GM19035 (cell line): ENCODE measurements at regions not wholly inside any gene's neighbourhood (a gene's known extent, or its start where the extent isn't known, plus 50 kb on each side); places are given as distances from the start of the nearest gene placed in this dataset.

Experiments used
- ATAC-seq: cut with Tn5 transposase; IDR thresholded peaks from one replicate; pipeline ENCODE4 v1.9.1; 2021; ENCODE audit not compliant: unreplicated experiment

DNA sequence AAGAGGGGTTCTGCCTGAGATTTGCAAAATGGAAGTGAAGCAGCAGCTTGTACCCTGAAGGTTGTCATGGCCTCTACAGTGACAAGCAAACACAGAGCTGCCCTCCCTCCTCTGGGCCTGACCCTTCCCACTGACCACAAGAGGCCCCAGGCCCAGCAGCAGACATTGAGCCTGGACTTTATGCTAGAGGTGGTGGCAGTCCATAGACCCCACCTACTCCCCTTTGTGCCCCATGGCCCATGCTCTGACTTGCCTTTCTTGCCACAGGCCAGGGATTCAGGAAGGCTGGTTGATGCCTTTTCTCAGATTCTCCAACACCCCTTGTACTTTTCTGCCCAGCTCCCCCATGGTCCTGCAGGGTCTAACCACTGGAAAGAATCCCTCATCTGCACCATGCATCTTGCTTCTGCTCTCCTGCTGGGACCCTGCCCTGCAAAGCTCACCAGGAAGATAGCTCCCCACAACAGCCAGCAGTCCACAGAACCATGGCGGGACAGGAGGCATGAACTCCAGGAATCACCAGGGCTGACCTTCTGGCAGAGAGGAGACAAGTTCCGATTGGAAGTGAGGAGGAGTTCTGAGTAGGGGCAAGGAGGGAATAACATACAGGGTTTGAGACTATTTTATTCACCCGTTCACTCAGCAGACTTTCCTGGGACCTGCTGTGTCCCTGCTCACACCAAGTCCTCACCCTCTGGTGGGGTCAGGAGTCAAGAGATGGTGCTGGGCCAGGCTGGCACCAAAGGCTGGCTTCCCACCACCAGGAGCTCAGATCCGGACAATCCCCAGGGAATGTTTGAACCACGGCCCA lies 263.8 kb downstream of the SYK start:
- no peak for ATAC-seq

DNA sequence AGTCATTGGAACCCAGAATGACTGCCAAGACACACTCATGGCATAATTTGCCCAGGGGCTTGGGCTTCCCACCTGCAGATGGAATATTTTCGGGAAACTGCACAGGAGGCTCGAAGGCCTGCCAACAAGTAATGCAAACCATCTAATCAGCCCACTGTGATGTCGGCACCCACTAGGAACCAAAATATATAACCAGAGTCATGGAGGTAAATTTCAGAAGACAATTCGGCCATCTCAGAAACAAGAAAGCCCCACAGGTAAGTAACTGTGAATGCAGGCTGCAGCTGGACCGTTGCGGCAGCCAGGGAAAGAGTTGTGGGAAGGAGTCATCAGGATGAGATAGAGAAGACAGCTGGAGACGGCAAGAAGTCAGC lies 264.4 kb downstream of the SYK start:
- no peak for ATAC-seq

DNA sequence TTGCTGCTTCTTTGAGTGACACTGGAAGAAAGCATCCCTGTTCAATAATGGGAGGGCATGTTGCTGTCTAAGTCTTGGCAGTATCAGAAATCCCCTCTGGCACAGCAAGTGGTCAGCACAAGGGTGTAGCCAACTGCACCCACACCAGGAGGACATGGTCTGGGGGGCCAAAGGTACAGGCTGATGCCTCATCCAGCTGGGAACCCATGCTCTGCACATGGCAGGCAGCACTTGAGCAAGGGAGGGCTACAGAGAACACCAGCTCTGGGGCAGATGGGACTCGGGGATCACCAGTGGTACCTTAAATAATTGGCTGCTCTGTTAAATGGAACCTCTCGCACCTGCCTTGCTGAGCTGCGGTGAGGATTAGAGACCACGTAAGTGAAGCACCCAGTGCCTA lies 265.2 kb downstream of the SYK start:
- ATAC-seq, result no peak

DNA sequence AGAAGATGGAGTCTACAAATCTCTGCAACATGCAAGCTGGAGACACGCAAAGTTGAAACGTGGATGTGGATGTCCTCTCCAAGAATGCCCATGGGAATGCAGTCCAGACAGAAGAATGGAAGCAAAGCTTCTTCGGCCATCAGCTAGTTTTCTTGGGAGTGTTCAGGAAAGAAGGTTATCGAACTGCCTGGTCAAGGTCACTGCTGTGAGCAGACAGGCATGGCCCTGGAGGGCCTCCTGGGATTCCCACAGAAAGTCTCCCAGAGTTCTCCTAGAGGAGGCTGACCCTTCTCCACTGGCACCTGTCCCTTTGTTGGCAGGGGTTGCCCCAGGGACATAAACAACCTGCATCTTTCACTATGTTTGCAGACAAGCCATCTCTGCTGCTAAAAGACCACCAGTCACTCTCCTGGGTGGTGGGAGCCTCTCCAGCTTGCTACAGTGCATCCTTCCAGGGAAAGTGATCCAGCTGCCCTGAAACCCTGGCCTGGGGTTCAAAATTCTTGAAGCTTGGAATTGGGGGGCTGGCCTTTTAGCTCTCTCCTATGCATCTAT lies 265.8 kb downstream of the SYK start:
- no peak for ATAC-seq

DNA sequence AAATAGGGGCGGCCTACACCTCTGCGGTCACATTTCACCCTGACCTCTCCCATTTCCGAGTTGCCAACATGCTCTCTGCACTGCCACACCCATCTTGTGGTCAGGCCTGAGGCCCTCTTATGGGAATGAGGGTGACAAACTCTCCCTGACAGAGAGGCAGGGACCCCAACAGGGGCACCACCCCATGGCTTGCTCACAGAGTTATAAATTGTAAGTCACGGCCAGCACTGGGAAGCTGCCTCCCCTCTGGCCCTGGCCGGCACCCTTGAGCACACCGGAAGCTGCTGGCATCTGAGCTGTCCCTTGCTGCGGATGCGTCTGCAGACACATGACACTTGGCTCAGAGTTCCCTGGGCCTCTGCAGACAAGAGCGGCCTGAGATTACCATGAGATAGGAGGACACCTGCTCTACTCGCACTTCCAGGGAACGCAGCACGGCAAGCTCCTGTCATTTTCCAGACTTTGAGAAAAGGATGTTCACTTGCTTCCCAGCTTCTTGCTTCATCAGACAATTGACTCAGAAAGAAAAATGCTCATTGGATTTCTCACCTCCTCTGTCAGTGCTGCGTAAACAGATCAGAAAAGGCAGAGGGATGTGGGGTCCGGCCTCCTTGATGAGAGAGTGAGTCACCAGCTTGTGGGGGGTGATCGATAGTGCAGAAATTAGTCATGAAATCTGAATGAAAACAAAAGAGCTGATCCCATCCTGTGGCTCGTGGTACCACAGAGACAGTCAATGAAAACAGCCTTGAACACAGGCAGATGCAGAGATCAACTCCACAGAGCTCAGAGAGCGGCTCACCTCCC lies 269.8 kb downstream of the SYK start:
- ATAC-seq, result no peak

DNA sequence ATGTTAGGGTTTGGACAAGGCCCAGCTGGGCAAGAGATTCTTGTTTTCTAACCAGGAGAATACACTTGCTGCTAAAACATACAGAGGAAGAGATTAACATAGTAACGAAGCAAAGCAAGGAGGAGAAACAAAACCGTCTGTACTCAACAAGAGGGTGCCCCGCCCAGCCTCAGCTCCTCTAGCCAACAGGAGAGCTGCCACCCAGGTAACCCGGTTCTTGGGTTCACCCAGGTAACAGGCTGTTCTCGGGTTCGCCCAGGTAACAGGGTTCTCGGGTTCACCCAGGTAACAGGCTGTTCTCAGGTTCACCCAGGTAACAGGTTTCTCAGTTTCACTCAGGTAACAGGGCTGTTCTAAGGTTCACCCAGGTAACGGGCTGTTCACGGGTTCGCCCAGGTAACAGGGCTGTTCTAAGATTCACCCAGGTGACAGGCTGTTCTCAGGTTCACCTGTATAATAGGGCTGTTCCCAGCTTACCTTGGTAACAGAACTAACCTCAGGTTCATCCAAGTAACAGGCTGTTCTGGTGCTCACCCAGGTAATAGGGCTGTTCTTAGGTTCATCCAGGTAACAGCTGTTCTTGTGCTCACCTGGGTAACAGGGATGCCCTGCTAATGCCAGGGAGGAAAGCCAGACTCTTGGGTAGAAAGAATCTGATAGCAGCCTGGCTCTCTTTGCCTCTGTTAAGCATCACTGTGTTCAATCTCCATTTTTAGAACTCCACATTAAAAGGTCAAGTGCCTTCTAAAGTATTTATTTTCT lies 271.6 kb downstream of the SYK start:
- ATAC-seq, result no peak

DNA sequence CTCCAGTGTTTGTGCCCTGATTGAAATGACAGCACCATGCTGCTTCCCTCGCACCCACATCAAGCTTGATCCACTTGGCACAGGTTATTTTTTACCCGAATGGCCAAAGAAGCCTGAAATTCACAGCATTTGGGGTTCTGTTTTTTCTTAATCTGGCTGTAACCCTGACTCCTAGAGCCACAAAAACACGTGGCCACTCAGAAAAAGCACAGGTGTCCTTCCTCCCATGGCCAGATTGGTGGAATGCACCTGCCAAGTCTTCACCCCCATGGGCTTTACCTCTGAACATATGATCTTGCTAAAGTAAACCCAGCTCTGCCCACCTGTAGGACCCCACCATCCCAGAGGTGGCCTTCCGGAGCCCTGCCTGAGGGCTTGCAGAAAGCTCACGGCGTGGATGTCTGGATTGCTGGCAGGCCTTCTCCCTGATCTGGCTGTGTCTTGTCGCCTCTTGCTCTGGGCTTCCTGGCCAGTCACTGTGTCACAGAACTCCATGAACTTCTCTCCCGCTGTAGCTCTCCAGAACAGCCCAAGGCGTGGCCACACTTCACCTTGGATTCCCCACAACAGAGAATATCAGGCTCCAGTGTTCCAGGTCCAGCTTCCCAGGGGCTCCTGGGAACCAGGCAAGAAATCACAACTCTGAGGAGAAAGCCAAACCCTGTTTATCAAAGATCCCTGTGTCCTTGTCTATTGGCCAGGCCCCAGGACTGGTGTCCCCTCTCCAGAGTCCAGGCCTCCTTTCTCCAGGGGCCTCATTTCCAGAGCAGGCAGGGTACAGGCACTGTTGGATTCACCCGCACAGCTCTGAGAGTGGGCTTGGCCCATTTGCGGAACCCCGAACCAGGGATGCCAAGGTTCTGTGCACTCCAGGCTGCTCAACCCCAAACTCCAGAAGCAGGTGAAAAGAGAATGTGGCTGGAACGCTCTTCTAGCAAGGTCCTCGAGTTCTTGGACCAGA lies 272.5 kb downstream of the SYK start:
- no peak for ATAC-seq

DNA sequence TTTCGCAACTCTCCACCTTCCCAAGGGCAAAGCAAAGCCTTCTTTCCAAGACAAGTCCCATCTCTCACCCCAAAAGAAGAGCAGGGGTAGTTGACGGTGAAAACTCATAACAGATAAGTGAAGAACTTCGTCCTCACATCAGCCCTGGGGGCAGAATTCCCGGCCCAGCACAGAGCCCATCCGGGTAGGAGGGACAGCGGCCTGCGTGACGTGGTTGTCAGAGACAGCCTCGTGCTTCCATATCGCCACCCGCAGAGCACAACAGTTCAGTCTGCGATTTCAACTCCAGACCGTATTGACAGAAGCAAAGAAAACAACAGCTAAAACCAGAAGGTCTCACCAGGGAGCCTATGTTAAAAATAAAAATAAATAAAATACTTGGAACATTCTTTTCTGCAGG lies 273.2 kb downstream of the SYK start:
- no peak for ATAC-seq

DNA sequence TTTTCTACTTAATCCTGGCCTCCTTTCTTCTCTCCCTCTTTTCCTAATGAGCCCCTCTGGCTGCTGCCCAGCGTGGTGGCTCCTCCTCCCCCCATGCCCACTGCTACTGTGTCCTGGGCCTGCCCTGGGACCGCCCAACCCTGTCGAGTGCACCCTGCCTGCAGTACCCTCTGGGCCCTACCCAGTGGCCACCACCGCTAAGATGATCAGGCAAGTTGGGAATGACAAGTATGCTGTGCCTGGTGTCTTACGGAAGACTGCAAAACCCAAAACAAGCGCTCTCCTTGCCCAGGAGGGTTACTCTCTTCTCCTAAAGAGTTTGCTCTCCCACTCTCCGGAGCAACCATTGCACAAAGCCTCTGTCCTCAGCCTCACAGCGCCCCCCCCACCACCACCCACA lies 273.7 kb downstream of the SYK start:
- no peak for ATAC-seq

DNA sequence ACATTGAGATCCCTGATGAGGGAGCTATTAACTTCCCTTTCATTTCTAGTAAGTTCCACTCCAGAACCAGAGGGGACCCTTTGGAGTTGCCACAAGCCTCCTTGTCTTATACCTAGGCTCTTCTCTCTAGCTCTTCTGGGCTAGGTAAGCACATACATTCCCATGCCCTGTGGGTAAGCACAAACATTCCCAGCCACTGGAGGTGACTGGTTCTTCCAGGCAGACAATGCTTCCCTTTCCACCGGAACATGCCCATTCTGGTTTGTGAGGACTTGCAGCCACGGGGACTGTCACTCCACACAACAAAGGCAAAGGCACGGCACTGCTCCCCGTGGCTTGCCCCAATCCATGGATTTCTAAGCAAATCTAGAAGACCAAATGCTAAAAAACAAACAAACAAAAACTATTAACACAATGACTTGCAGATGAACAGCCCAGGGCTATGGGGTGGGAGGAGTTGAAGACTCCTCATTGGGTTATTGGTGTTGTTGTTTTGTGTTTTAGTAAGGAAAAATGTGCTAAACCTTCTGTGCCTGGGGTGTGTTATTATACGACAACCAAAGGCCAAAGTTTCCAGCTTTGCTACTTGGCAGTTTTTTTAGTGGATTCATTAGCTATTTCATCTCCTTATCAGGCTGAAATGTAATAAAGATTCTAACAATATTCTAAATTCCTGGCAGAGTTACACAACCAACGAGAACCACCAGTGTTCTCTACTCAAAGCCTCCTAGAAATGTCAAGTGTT lies 276.2 kb downstream of the SYK start:
- no peak for ATAC-seq

DNA sequence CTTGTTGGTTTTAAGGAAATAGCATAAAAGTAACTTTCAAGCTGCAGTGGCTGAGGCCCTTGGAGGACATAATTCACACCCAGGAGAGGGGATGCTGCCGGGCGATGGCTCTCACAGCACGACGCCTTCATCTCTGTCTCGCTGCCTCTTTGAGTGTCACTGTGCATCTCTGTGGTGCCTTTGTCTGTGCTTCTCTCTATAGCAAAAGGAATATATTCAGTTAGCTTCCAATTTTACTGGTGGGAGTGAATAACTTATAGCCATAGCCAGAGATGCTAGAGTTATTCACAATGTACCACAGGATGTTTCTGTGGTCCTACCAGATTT lies 276.7 kb downstream of the SYK start:
- ATAC-seq, result no peak

DNA sequence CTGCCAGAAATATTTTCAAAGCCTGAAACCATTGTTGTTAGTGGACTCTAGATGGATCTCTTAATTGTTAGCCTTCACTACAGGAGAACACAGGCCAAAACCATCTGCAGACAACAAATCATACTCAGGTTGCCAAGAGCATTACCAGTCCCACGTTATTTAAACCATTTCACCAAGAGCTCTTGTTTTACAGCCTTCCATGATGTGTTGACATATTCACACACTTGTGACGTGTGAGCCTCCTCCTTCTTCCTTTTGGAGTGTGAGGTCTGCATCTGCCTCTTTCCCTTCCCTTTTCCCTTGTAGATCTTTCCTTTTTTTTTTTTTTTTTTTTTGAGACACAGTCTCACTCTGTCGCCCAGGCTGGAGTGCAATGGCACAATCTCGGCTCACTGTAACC lies 279.0 kb downstream of the AUH start:
- no peak for ATAC-seq

DNA sequence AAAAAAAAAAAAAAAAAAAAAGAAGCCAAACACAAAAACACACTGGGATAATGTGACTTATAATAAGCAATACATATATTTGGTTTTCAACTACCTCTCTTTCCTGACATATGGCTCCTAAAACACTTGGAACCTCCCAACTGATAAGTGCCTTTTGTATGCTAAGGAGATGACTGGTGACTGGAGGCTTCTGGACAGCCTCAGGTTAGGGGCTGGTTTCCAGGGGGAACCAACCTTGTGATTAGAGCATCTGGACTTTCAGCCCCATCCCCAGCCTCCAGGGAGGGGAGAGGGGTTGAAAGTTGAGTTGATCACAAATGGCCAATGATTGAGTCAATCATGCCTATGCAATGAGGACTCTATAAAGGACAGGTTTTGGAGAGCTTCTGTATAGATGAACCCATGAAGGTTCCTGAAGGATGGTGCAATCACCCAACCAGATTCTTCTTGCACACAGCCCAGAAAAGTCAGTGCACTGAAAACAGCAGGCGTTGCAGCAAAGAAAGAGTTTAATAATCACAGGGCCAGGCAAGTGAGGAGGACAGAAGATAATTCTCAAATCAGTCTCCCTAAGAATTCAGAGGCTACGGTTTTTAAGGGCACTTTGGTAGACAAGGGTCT lies 276.7 kb downstream of the AUH start:
- no peak for ATAC-seq

DNA sequence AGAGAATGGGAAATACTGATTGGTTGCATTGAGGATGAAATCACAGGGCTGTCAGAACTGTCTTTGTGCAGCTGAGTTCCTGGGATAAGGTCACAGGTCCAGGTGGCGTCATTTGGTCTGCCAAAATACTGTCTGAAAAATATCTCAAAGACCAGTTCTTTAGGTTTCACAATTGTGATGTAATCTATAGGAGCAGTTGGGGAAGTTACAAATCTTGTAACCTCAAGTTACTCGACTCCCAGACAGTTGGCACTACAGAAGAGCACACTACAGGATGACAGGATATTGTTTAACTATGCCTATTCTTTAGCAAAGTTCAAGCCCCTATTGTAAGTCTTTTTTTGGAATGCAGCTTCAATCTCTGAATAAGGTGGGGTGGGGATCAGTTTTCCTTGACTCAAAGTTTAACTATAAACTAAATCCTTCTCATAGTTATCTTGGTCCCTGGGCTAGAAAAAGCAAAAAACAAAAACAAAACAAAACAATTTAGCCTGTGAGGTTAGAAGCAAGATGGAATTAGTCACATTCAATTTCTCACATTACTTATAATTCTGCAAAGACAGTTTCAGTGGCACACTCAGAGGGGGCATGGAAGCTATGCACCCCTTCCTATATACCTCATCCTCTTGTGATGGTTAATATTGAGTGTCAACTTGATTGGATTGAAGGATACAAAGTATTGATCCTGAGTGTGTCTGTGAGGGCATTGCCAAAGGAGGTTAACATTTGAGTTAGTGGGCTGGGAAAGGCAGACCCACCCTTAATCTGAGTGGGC lies 276.0 kb downstream of the AUH start:
- ATAC-seq, result no peak

DNA sequence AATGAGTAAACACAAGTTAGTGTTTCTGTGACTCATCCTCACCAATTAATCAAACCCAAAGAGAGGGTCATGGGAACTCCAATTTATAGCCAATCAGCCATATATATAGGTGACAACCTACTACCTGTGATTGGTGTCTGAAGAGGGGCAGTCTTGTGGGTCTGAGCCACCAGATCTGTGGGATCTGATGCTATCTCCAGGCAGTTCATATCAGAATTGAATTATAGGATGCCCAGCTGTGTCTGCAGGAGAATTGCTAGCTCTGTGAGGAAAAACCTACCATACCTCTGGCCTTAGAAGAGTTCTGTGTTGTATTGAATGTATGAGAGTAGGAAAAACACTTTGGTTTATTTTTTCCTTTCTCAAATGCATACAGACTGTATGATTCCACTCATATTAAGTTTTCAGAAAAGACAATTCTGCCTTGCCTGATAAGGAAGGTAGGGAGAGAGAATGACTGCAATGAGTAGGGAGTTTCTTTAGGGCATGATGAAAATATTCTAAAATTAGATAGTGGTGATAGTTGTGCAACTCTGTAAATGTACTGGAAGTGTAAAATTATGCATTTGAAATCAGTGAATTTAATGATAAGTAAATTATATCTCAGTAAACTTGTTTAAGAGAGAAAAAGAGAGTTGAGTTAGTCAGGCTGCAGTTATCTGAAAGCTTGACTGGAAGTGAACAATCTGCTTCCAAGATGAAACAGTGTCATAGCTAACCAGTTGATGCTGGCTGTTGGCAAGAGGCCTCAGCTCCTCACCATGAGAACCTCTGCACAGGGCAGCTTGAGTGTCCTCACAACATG lies 274.9 kb downstream of the AUH start:
- ATAC-seq, result no peak

DNA sequence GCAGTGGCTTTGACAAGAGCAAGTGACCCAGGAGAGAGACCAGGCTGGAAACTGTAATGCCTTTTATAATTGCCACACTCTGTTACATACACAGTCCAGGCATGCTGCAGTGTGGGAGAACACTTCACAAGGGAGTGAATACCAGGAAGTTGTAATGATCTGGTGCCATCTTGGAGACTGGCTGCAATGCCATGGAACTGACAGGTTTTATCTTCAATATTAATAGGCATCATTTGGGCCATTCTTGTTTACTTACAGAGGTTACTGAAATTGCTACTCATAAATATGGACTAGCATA lies 274.3 kb downstream of the AUH start:
- no peak for ATAC-seq

DNA sequence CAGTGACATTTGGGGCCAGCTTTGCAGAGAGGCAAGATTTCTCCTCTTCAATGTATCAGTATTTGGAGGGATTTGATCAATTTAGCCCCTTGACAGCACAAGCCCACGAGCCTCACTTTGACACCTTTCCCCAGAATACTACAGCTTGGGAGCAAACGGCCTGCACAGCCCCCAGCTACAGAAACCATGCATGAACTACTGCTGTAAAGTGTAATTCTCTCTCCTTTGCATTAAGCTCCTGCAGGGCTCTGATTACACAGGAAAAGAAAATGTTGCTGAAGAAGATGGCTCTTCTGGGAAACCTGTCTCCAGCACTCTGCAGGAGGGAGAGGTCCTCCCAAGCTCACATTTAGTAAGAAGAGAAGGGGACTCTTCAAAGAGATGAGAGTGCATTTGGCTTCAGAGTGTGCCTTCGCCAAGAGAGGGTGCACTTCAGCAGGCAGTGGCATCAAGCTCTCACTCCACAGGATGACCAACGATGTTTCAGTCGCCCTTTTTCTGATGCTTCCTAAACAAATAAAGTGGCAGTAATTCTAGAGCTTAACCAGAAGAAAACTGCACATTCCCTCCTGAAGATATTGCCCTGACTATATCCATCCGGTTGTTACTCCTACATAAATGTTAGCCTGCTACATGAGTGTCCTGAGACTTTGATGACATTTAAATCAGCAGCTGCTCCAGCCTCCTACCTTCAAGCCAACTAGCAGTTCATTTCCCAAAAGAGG lies 272.2 kb downstream of the AUH start:
- no peak for ATAC-seq

DNA sequence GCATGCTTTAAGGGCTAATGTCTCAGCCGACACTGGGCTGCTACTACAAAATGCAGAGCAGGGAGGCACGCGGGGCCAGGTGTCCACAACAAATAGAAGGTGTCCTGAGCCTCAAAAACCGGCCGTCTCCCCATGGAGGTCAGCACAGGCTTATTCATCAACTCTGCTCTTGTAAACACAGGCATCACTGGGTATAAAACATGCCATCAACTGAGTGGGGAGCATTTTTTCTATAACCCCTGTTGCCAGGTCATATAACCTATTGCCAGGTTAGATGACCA lies 271.6 kb downstream of the AUH start:
- no peak for ATAC-seq
